HG03060 (cell line): ENCODE measurements at regions not wholly inside any gene's neighbourhood (a gene's known extent, or its start where the extent isn't known, plus 50 kb on each side); places are given as distances from the start of the nearest gene placed in this dataset.
"Not testable (repeated sequence)": the region's sequence is repeated elsewhere in the genome, so short reads cannot be mapped to it uniquely, and the experiment has no call there.

Experiments used
- ATAC-seq: cut with Tn5 transposase; IDR thresholded peaks from one replicate; pipeline ENCODE4 v1.9.1; 2021; ENCODE audit warnings: low read depth, moderate number of reproducible peaks; ENCODE audit not compliant: unreplicated experiment

- ATAC-seq: no peak
Measured at GRCh38 chr2:208916881-208917280, 507.0 kb upstream of the MAP2 start.

- ATAC-seq: not testable (repeated sequence)
Measured at GRCh38 chr2:208921358-208921757, 502.5 kb upstream of the MAP2 start.

GRCh38 chr2:208927867-208928266 lies 496.0 kb upstream of the MAP2 start:
- no peak for ATAC-seq

- no peak for ATAC-seq
Measured at GRCh38 chr2:208929139-208929864, 494.5 kb upstream of the MAP2 start.

- ATAC-seq: no peak
Measured at GRCh38 chr2:208929894-208930427, 493.9 kb upstream of the MAP2 start.

- ATAC-seq: no peak
Measured at GRCh38 chr2:208935531-208935930, 488.3 kb upstream of the MAP2 start.

GRCh38 chr2:208937521-208937920 lies 486.3 kb upstream of the MAP2 start:
- no peak for ATAC-seq

GRCh38 chr2:208939852-208940251 lies 484.0 kb upstream of the MAP2 start:
- ATAC-seq: no peak

- no peak for ATAC-seq
Measured at GRCh38 chr2:208945719-208946256, 478.1 kb upstream of the MAP2 start.

- no peak for ATAC-seq
Measured at GRCh38 chr2:208948073-208948472, 475.8 kb upstream of the MAP2 start.

- ATAC-seq: no peak
Measured at GRCh38 chr2:208970070-208970469, 453.8 kb upstream of the MAP2 start.

- ATAC-seq: no peak
Measured at GRCh38 chr2:208977582-208977981, 446.3 kb upstream of the MAP2 start.

GRCh38 chr2:208978946-208979345 lies 444.9 kb upstream of the MAP2 start:
- ATAC-seq: no peak

- ATAC-seq: no peak
Measured at GRCh38 chr2:208980321-208980720, 443.5 kb upstream of the MAP2 start.

GRCh38 chr2:208982831-208983230 lies 441.0 kb upstream of the MAP2 start:
- no peak for ATAC-seq

GRCh38 chr2:208983486-208983885 lies 440.4 kb upstream of the MAP2 start:
- no peak for ATAC-seq

GRCh38 chr2:208984376-208985090 lies 439.3 kb upstream of the MAP2 start:
- no peak for ATAC-seq

GRCh38 chr2:208985644-208986043 lies 438.2 kb upstream of the MAP2 start:
- no peak for ATAC-seq

GRCh38 chr2:208990716-208991115 lies 433.1 kb upstream of the MAP2 start:
- no peak for ATAC-seq

GRCh38 chr2:208999911-209000310 lies 423.9 kb upstream of the MAP2 start:
- no peak for ATAC-seq

GRCh38 chr2:209002054-209002453 lies 421.8 kb upstream of the MAP2 start:
- no peak for ATAC-seq

- ATAC-seq: no peak
Measured at GRCh38 chr2:209005371-209005770, 418.5 kb upstream of the MAP2 start.
